Panc1 (cell line): ENCODE measurements at regions not wholly inside any gene's neighbourhood (a gene's known extent, or its start where the extent isn't known, plus 50 kb on each side); places are given as distances from the start of the nearest gene placed in this dataset.

ENCODE experiments used
- ATAC-seq: fragments of 200-7000 bp; cut with Tn5 transposase; 2 replicates; pipeline ENCODE4 v1.9.1; 2020; ENCODE audit warnings: mild to moderate bottlenecking, moderate library complexity
- BruUV-seq: library from RNA; stranded (reverse); fragments of 400-500 nt; replicated peaks from 2 replicates; lab custom pipeline; 2021; lab: Mats Ljungman, UMichigan
- CTCF ChIA-PET: fragments of 300-600 bp; sonication (Branson Sonifier 250); formaldehyde crosslinking; loops from one replicate; lab custom pipeline; 2022; ENCODE audit warnings: antibody characterized with exemption; lab: Charles Lee
- POLR2A ChIA-PET: fragments of 300-600 bp; sonication (Branson Sonifier 250); formaldehyde crosslinking; loops from one replicate; lab custom pipeline; 2022; ENCODE audit warnings: antibody characterized with exemption; lab: Charles Lee
- DNase-seq: peaks from one replicate; pipeline ENCODE4 v3.0.0-alpha.2; 2010; ENCODE audit warnings: low read depth, low spot score
- H3K27ac ChIP-seq: 2 replicates; pipeline ENCODE4 v1.5.1; 2011; ENCODE audit warnings: mild to moderate bottlenecking, low read length, inconsistent platforms
- H3K27me3 ChIP-seq: fragments of 200-500 bp; sonication (Bioruptor generic); 2 replicates; pipeline ENCODE4 v1.6.0; 2014; ENCODE audit warnings: low read length, inconsistent platforms; ENCODE audit not compliant: control insufficient read depth, insufficient read depth
- H3K36me3 ChIP-seq: fragments of 200-500 bp; sonication (Bioruptor generic); 2 replicates; pipeline ENCODE4 v1.5.1; 2014; ENCODE audit warnings: inconsistent platforms, mild to moderate bottlenecking, low read length, moderate library complexity; ENCODE audit not compliant: control insufficient read depth, insufficient read depth
- H3K4me1 ChIP-seq: 2 replicates; pipeline ENCODE4 v1.5.1; 2011; ENCODE audit warnings: inconsistent platforms, mild to moderate bottlenecking, low read length, moderate library complexity; ENCODE audit not compliant: control insufficient read depth, insufficient read depth
- H3K4me3 ChIP-seq, 2 experiments: 2 replicates each; pipeline ENCODE4 v1.5.1; 2011 to 2012; ENCODE audit warnings: low read depth in 2 of 2, low read length in 2 of 2, mild to moderate bottlenecking in 2 of 2, inconsistent platforms in 1 of 2, moderate library complexity in 1 of 2
- H3K9me3 ChIP-seq: fragments of 200-500 bp; sonication (Bioruptor generic); 2 replicates; pipeline ENCODE4 v1.5.1; 2014; ENCODE audit warnings: low read depth, mild to moderate bottlenecking, inconsistent platforms, low read length, moderate library complexity; ENCODE audit not compliant: control insufficient read depth, insufficient read depth
- CTCF ChIP-seq: fragments of 450-650 bp; IDR thresholded peaks from 2 replicates; pipeline ENCODE4 v1.5.1; 2017; ENCODE audit warnings: mild to moderate bottlenecking
- POLR2AphosphoS5 ChIP-seq: IDR thresholded peaks from 2 replicates; pipeline ENCODE4 v1.6.1; 2012; ENCODE audit warnings: mild to moderate bottlenecking, low read depth, low read length, moderate library complexity
- REST ChIP-seq, 2 experiments: IDR thresholded peaks; 2 replicates each; pipeline ENCODE4 v1.6.1; 2011 to 2012; ENCODE audit warnings: low read depth in 2 of 2, control low read depth in 1 of 2, low read length in 1 of 2, mild to moderate bottlenecking in 1 of 2, moderate library complexity in 1 of 2; ENCODE audit not compliant: insufficient read depth in 1 of 2
- SIN3A ChIP-seq: IDR thresholded peaks from 2 replicates; pipeline ENCODE4 v1.6.1; 2012; ENCODE audit warnings: low read depth, mild to moderate bottlenecking, low read length, moderate library complexity, borderline replicate concordance; ENCODE audit not compliant: insufficient read depth
- TCF7L2 ChIP-seq: IDR thresholded peaks from 2 replicates; pipeline ENCODE4 v1.6.1; 2011; ENCODE audit warnings: mild to moderate bottlenecking, low read depth, low read length, inconsistent platforms
- in situ Hi-C: cut with HindIII; loops from 2 replicates; pipeline ENCODE4 v1.10.0; 2016; ENCODE audit warnings: low sequenced_read_pairs, low pct_unique_long_range_greater_than_20kb
- intact Hi-C: fragments of 100-400 bp; cut with micrococcal nuclease; formaldehyde crosslinking; loops from one replicate; pipeline ENCODE4 v1.10.0; 2022; ENCODE audit not compliant: unreplicated experiment

- in situ Hi-C loops (no loop called here), intact Hi-C loops (no loop called here)
- Histone ChIP-seq H3K4me3 (no peak overlapping the region), H3K4me1 (no peaks in the 10 kb centered on the region), H3K27ac (no peak overlapping the region), H3K9me3 (no peaks in the 10 kb centered on the region), H3K36me3 (no peaks in the 10 kb centered on the region), H3K27me3 (no peaks in the 10 kb centered on the region)
- ChIA-PET POLR2A (no interaction called here), CTCF (no interaction called here)
- BruUV-seq, result no TSS peak
- ATAC-seq (no peak), DNase-seq (no peak)
- TF ChIP-seq POLR2AphosphoS5 (no peak), REST (IDR thresholded peaks at IDR 0.05; ENCODE audit: insufficient read depth in 1 of 2, low read depth in 2 of 2, low read length in 1 of 2) (no peak), SIN3A (no peak), CTCF (no peak), TCF7L2 (no peak)
These were observed 183.2 kb downstream of the ACTL7B start for GRCh38 chr9:108672475-108673190.

- ATAC-seq, result no peak
- ChIA-PET POLR2A (no interaction called here), CTCF (no interaction called here)
- Histone ChIP-seq H3K27ac (no peak overlapping the region), H3K27me3 (no peaks in the 10 kb centered on the region), H3K36me3 (no peaks in the 10 kb centered on the region), H3K9me3 (no peaks in the 10 kb centered on the region), H3K4me1 (no peaks in the 10 kb centered on the region), H3K4me3 (no peak overlapping the region)
- BruUV-seq, result no TSS peak
- TF ChIP-seq POLR2AphosphoS5 (no peak), CTCF (no peak), REST (IDR thresholded peaks at IDR 0.05; ENCODE audit: insufficient read depth in 1 of 2, low read depth in 2 of 2, low read length in 1 of 2) (no peak), TCF7L2 (no peak), SIN3A (no peak)
- no peak for DNase-seq
- intact Hi-C loops, result no loop called here
- in situ Hi-C loops, result no loop called here
These were observed 184.0 kb downstream of the ACTL7B start for GRCh38 chr9:108671794-108672193.
